SU-DHL-6 (cell line): ENCODE measurements at regions not wholly inside any gene's neighbourhood (a gene's known extent, or its start where the extent isn't known, plus 50 kb on each side); places are given as distances from the start of the nearest gene placed in this dataset.
"Not testable (repeated sequence)": the region's sequence is repeated elsewhere in the genome, so short reads cannot be mapped to it uniquely, and the experiment has no call there.

Experiments used
- H2AFZ ChIP-seq: fragments of 200-600 bp; sonication (generic); 2 replicates; pipeline ENCODE4 v1.6.1; 2014; ENCODE audit warnings: low read depth, mild to moderate bottlenecking, moderate library complexity, mixed read lengths, antibody characterized with exemption, low read length; ENCODE audit not compliant: severe bottlenecking
- H3F3A ChIP-seq: fragments of 200-600 bp; shearing (Covaris generic); 2 replicates; pipeline ENCODE4 v1.6.0; 2016; ENCODE audit warnings: antibody characterized with exemption, mild to moderate bottlenecking; ENCODE audit not compliant: insufficient read depth
- H3K27ac ChIP-seq: fragments of 200-600 bp; sonication (generic); 2 replicates; pipeline ENCODE4 v1.5.1; 2016; ENCODE audit warnings: low read depth, mild to moderate bottlenecking, low read length, moderate library complexity, mixed read lengths
- H3K27me3 ChIP-seq: fragments of 200-600 bp; sonication (generic), shearing (Covaris generic); 2 replicates; pipeline ENCODE4 v1.6.0; 2014; ENCODE audit warnings: mild to moderate bottlenecking, low read length
- H3K36me3 ChIP-seq: fragments of 200-600 bp; sonication (generic); 2 replicates; pipeline ENCODE4 v1.6.1; 2014; ENCODE audit warnings: mild to moderate bottlenecking, low read length, mixed read lengths
- H3K4me2 ChIP-seq: fragments of 300-600, 200-600 bp; shearing (Covaris generic), sonication (generic); 2 replicates; pipeline ENCODE4 v1.6.0; 2014; ENCODE audit warnings: low read length, low read depth, mild to moderate bottlenecking; ENCODE audit not compliant: poor library complexity, severe bottlenecking
- H3K4me3 ChIP-seq: fragments of 200-600 bp; sonication (generic); 2 replicates; pipeline ENCODE4 v1.5.1; 2014; ENCODE audit warnings: antibody characterized with exemption, low read length, mild to moderate bottlenecking, mixed read lengths; ENCODE audit not compliant: insufficient read depth, poor library complexity, severe bottlenecking
- H3K79me2 ChIP-seq: fragments of 200-600 bp; sonication (generic); 2 replicates; pipeline ENCODE4 v1.6.1; 2014; ENCODE audit warnings: mild to moderate bottlenecking, low read length, moderate library complexity; ENCODE audit not compliant: insufficient read depth
- H3K9ac ChIP-seq: fragments of 200-600 bp; sonication (generic); 2 replicates; pipeline ENCODE4 v1.7.0; 2014; ENCODE audit warnings: mild to moderate bottlenecking, low read length
- H3K9me2 ChIP-seq: fragments of 200-600 bp; sonication (generic); replicated peaks from 2 replicates; pipeline ENCODE4 v1.6.1; 2014; ENCODE audit warnings: low read length; ENCODE audit not compliant: insufficient read depth
- H3K9me3 ChIP-seq: fragments of 200-600 bp; sonication (generic); 2 replicates; pipeline ENCODE4 v1.6.1; 2014; ENCODE audit warnings: low read length, mixed read lengths; ENCODE audit not compliant: insufficient read depth
- H4K20me1 ChIP-seq: fragments of 200-600 bp; sonication (generic); 2 replicates; pipeline ENCODE4 v1.6.1; 2014; ENCODE audit warnings: low read depth, mild to moderate bottlenecking, antibody characterized with exemption, low read length, moderate library complexity, mixed read lengths
- EZH2phosphoT487 ChIP-seq: fragments of 200-600 bp; sonication (generic), shearing (Covaris generic); conservative IDR thresholded peaks from 2 replicates; pipeline ENCODE4 v1.6.1; 2018; ENCODE audit warnings: mild to moderate bottlenecking, antibody characterized with exemption, low read length, moderate library complexity, mixed read lengths
- TF ChIP-seq, protein P1 (sequence below): fragments of 200-600 bp; sonication (generic); IDR thresholded peaks from one replicate; pipeline ENCODE4 v1.5.1; 2017; ENCODE audit warnings: antibody characterized with exemption, mild to moderate bottlenecking, low read length, moderate library complexity; ENCODE audit not compliant: insufficient read depth, poor library complexity, severe bottlenecking

GRCh38 chr16:35798885-35799426 is 2339.5 kb downstream of the TP53TG3F start:
- Histone ChIP-seq H3K27ac (no peak overlapping the region), H3K9me3 (no peaks in the 10 kb centered on the region), H4K20me1 (no peaks in the 10 kb centered on the region), H3K9ac (no peak overlapping the region), H3K36me3 (no peaks in the 10 kb centered on the region), H3K4me3 (no peak overlapping the region), H3K27me3 (no peaks in the 10 kb centered on the region), H3K4me2 (no peak overlapping the region), H3K79me2 (no peaks in the 10 kb centered on the region), H2AFZ (no peak overlapping the region), H3F3A (no peaks in the 10 kb centered on the region), H3K9me2 (no peaks in the 10 kb centered on the region)
- TF ChIP-seq EZH2phosphoT487: no peak
- TF ChIP-seq, protein P1, sequence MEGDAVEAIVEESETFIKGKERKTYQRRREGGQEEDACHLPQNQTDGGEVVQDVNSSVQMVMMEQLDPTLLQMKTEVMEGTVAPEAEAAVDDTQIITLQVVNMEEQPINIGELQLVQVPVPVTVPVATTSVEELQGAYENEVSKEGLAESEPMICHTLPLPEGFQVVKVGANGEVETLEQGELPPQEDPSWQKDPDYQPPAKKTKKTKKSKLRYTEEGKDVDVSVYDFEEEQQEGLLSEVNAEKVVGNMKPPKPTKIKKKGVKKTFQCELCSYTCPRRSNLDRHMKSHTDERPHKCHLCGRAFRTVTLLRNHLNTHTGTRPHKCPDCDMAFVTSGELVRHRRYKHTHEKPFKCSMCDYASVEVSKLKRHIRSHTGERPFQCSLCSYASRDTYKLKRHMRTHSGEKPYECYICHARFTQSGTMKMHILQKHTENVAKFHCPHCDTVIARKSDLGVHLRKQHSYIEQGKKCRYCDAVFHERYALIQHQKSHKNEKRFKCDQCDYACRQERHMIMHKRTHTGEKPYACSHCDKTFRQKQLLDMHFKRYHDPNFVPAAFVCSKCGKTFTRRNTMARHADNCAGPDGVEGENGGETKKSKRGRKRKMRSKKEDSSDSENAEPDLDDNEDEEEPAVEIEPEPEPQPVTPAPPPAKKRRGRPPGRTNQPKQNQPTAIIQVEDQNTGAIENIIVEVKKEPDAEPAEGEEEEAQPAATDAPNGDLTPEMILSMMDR: no peak

DNA sequence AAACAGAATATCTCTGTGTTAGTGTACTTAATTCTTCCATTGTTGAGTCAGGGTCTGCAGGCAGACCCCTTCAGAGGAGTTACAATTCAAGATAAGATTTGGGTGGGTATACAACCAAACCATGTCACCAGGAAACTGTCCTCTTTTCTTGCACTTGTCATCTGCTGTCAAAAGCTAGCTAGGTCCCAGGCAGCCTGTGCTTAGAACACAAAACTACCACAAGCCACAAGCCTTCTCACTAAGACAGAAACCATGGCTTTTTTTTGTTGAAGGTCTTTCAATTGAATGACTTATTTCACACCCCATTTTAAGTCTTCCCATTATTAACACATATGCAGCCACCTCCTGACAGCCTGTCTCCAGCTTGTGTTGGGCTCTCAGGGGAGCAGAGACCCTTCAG is 2345.1 kb downstream of the TP53TG3F start:
- not testable (repeated sequence) for H3K9ac ChIP-seq, H3K4me3 ChIP-seq, H3K27ac ChIP-seq, H3K4me2 ChIP-seq, H3K9me3 ChIP-seq, H3K79me2 ChIP-seq, H4K20me1 ChIP-seq, H3K27me3 ChIP-seq, H3F3A ChIP-seq, H3K9me2 ChIP-seq, H3K36me3 ChIP-seq, H2AFZ ChIP-seq

DNA sequence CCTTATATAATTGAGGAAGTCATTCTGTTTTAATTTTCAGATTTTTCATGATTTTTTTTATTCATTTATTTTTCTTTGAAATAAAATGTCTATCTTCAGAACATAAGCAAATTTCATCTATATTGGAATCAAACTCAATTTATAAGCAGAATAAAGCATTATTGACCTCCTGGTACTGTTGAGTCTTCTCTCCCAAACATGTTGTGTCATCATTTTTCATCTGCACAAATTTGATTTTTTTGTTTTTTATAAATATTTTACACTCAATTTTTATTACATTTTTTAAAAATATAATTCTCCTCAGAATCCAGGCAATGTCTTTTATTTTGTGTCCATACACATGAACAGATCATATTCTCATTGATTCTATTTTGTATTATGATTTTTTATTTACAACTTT is 2363.9 kb downstream of the TP53TG3F start:
- Histone ChIP-seq H3K79me2 (no peaks in the 10 kb centered on the region), H3K36me3 (no peaks in the 10 kb centered on the region), H3K9me2 (no peaks in the 10 kb centered on the region), H3K4me3 (no peak overlapping the region), H3K27ac (no peak overlapping the region), H3K9me3 (no peaks in the 10 kb centered on the region), H3K4me2 (no peak overlapping the region), H2AFZ (no peak overlapping the region), H4K20me1 (no peaks in the 10 kb centered on the region), H3K9ac (no peak overlapping the region), H3F3A (no peaks in the 10 kb centered on the region), H3K27me3 (no peaks in the 10 kb centered on the region)
- TF ChIP-seq, protein P1: no peak
- TF ChIP-seq EZH2phosphoT487: no peak

- no peaks in the 10 kb centered on the region for H3K79me2 ChIP-seq
- H3K9ac ChIP-seq: no peak overlapping the region
- H2AFZ ChIP-seq: no peak overlapping the region
- TF ChIP-seq, protein P1: no peak
- TF ChIP-seq EZH2phosphoT487: no peak
- H3K27ac ChIP-seq: no peak overlapping the region
- H3K27me3 ChIP-seq: no peaks in the 10 kb centered on the region
- H3K9me3 ChIP-seq: 0 out of 2 replicates have a peak, but pooled peaks cover 6% of the 10 kb centered on the region
- no peak overlapping the region for H3K4me3 ChIP-seq
- no peaks in the 10 kb centered on the region for H3F3A ChIP-seq
- no peaks in the 10 kb centered on the region for H3K36me3 ChIP-seq
- no peaks in the 10 kb centered on the region for H3K9me2 ChIP-seq
- no peaks in the 10 kb centered on the region for H4K20me1 ChIP-seq
- H3K4me2 ChIP-seq: no peak overlapping the region
Measured at GRCh38 chr16:35841632-35842031, 2382.2 kb downstream of the TP53TG3F start.
